HG03135 (cell line): ENCODE measurements at regions not wholly inside any gene's neighbourhood (a gene's known extent, or its start where the extent isn't known, plus 50 kb on each side); places are given as distances from the start of the nearest gene placed in this dataset.

Experiments
- ATAC-seq: cut with Tn5 transposase; IDR thresholded peaks from one replicate; pipeline ENCODE4 v1.9.1; 2021; ENCODE audit warnings: mild to moderate bottlenecking, moderate library complexity; ENCODE audit not compliant: unreplicated experiment

GRCh38 chr10:29858702-29859267 lies 200.6 kb downstream of the JCAD start:
- no peak for ATAC-seq

- no peak for ATAC-seq
These were observed 201.3 kb downstream of the JCAD start for GRCh38 chr10:29857843-29858701.

- no peak for ATAC-seq
These were observed 203.1 kb downstream of the JCAD start for GRCh38 chr10:29856295-29856694.

GRCh38 chr10:29853913-29854312 lies 205.5 kb downstream of the JCAD start:
- no peak for ATAC-seq

GRCh38 chr10:29851241-29851640 lies 208.1 kb downstream of the JCAD start:
- no peak for ATAC-seq

- ATAC-seq = no peak
These were observed 209.0 kb downstream of the JCAD start for GRCh38 chr10:29850371-29850770.

- no peak for ATAC-seq
These were observed 209.5 kb downstream of the JCAD start for GRCh38 chr10:29849886-29850285.

GRCh38 chr10:29849126-29849833 lies 210.1 kb downstream of the JCAD start:
- ATAC-seq = no peak

- ATAC-seq = no peak
These were observed 212.1 kb upstream of the SVIL start for GRCh38 chr10:29846881-29847280.

GRCh38 chr10:29845166-29845565 lies 210.4 kb upstream of the SVIL start:
- ATAC-seq = no peak

- no peak for ATAC-seq
These were observed 208.4 kb upstream of the SVIL start for GRCh38 chr10:29843143-29843542.

- no peak for ATAC-seq
These were observed 207.2 kb upstream of the SVIL start for GRCh38 chr10:29841724-29842649.

- ATAC-seq = no peak
These were observed 205.9 kb upstream of the SVIL start for GRCh38 chr10:29840516-29841276.

GRCh38 chr10:29839826-29840515 lies 205.2 kb upstream of the SVIL start:
- no peak for ATAC-seq

- ATAC-seq = no peak
These were observed 203.8 kb upstream of the SVIL start for GRCh38 chr10:29838539-29838938.

GRCh38 chr10:29837586-29837985 lies 202.8 kb upstream of the SVIL start:
- ATAC-seq = no peak

- no peak for ATAC-seq
These were observed 201.6 kb upstream of the SVIL start for GRCh38 chr10:29836396-29836795.

GRCh38 chr10:29835055-29835454 lies 200.3 kb upstream of the SVIL start:
- no peak for ATAC-seq
